ENCODE measurements at regions not wholly inside any gene's neighbourhood (a gene's known extent, or its start where the extent isn't known, plus 50 kb on each side); places are given as distances from the start of the nearest gene placed in this dataset.
A peak's percentile ranks its signal among the peaks of the same experiment; 100 is the strongest.

- Histone ChIP-seq H3K4me1 (ENCODE audit: insufficient read depth, low read length) (no peaks in the 10 kb centered on the region), H4K20me1 (ENCODE audit: insufficient read depth, low read length) (no peaks in the 10 kb centered on the region), H3K36me3 (replicated peaks in 1 of 2; ENCODE audit: control insufficient read depth in 1 of 2, insufficient read depth in 2 of 2, low read length in 2 of 2) (no peaks in the 10 kb centered on the region), H2AFZ (ENCODE audit: low read length) (no peak overlapping the region), H3K27me3 (ENCODE audit: control insufficient read depth in 1 of 2, insufficient read depth in 2 of 2, low read length in 2 of 2) (no peaks in the 10 kb centered on the region), H3K9ac (ENCODE audit: insufficient read depth, low read depth, low read length) (no peak overlapping the region), H3K27ac (ENCODE audit: extremely low read length, insufficient read depth, low read length) (no peak overlapping the region), H3K79me2 (ENCODE audit: insufficient read depth, low read length) (no peaks in the 10 kb centered on the region), H3K9me3 (ENCODE audit: low read length) (peaks cover 6% of the 10 kb centered on the region), H3K4me2 (ENCODE audit: low read depth, low read length) (no peak overlapping the region), H3K4me3 (replicated peaks in 1 of 3; ENCODE audit: insufficient read depth in 1 of 3, low read depth in 2 of 3, low read length in 3 of 3) (no peak overlapping the region)
- no TSS peak for BruUV-seq (replicated peaks)
- POLR2A ChIA-PET = no interaction called here
- TF ChIP-seq ZNF251 (CRISPR knock-in tag; IDR thresholded peaks at IDR 0.05) (no peak), NFE2L2 (IDR thresholded peaks at IDR 0.05; ENCODE audit: low read length) (peak; percentile 38; the same call in 1 of the 2 replicates), HMGXB3 (CRISPR knock-in tag; IDR thresholded peaks at IDR 0.05; ENCODE audit: borderline replicate concordance) (no peak), HIC2 (CRISPR knock-in tag; IDR thresholded peaks at IDR 0.05; ENCODE audit: low read depth) (no peak), MAFK (conservative IDR thresholded peaks at IDR 0.05 in 1 of 2, IDR thresholded peaks at IDR 0.05 in 1 of 2; ENCODE audit: low read length in 2 of 2) (0 out of 4 replicates have a peak, but pooled peaks of 1 of the 2 experiments have one; percentile 2), PLRG1 (conservative IDR thresholded peaks at IDR 0.05) (no peak), SKI (IDR thresholded peaks at IDR 0.05; ENCODE audit: partially characterized antibody) (no peak)
- DNase-seq (ENCODE audit: low spot score) (no peak), ATAC-seq (no peak), FAIRE-seq (no peak)
- CTCF ChIA-PET (ENCODE audit: low intra/inter-chr PET ratio, low total read pairs) = no interaction called here
- intact Hi-C loops (cut with micrococcal nuclease; ENCODE audit: unreplicated experiment) (no loop called here), in situ Hi-C loops (cut with HindIII; ENCODE audit: extremely low pct_ligation_motif_present, low pct_unique_long_range_greater_than_20kb) (no loop called here)
- WGBS (ENCODE audit: low lambda C conversion rate) = 62% methylated on average over 4 of the region's 4 CpGs
Observed at GRCh38 chr6:78251931-78252330, 599.1 kb downstream of the MEI4 start.
